Common myeloid progenitor, CD34-positive (primary cell): ENCODE measurements at regions not wholly inside any gene's neighbourhood (a gene's known extent, or its start where the extent isn't known, plus 50 kb on each side); places are given as distances from the start of the nearest gene placed in this dataset.

Experiments used
- CTCF ChIA-PET: fragments of 350-600 bp; sonication (Branson Sonifier 250); formaldehyde crosslinking; loops from one replicate; lab custom pipeline; 2021; ENCODE audit warnings: antibody characterized with exemption; lab: Charles Lee
- POLR2A ChIA-PET: fragments of 350-600 bp; sonication (Branson Sonifier 250); formaldehyde crosslinking; loops from one replicate; lab custom pipeline; 2021; ENCODE audit warnings: antibody characterized with exemption; lab: Charles Lee
- DNase-seq, 3 donors: peaks; one replicate each; pipeline versions ENCODE4 v3.0.0 to v3.0.0-alpha.2; 2013
- H3K27ac ChIP-seq, 2 experiments: 1 replicate in 1 of 2; 2 replicates in 1 of 2; pipeline ENCODE4 v1.7.0; 2013; ENCODE audit warnings: inconsistent platforms in 2 of 2, low read length in 2 of 2, mild to moderate bottlenecking in 2 of 2, low read depth in 1 of 2, moderate library complexity in 1 of 2; ENCODE audit not compliant: severe bottlenecking in 2 of 2, insufficient read depth in 1 of 2, poor library complexity in 1 of 2
- H3K27me3 ChIP-seq, 5 experiments: replicated peaks in 2 of 5; 1 replicate in 3 of 5; 2 replicates in 2 of 5; pipeline versions ENCODE4 v1.6.1 to v1.7.0; 2013; ENCODE audit warnings: low read length in 4 of 5, mild to moderate bottlenecking in 2 of 5, moderate library complexity in 2 of 5, inconsistent platforms in 1 of 5; ENCODE audit not compliant: insufficient read depth in 5 of 5, control insufficient read depth in 4 of 5
- H3K36me3 ChIP-seq, 4 experiments: 1 replicate in 2 of 4; 2 replicates in 2 of 4; pipeline versions ENCODE4 v1.6.1 to v1.7.0; 2013; ENCODE audit warnings: low read length in 3 of 4, control low read depth in 1 of 4, mild to moderate bottlenecking in 1 of 4; ENCODE audit not compliant: control insufficient read depth in 4 of 4, insufficient read depth in 4 of 4
- H3K4me1 ChIP-seq, 4 experiments: 1 replicate in 3 of 4; 2 replicates in 1 of 4; pipeline versions ENCODE4 v1.6.1 to v1.7.1; 2013; ENCODE audit warnings: low read length in 3 of 4, mild to moderate bottlenecking in 3 of 4, control low read depth in 1 of 4, inconsistent platforms in 1 of 4, moderate library complexity in 1 of 4; ENCODE audit not compliant: control insufficient read depth in 4 of 4, insufficient read depth in 4 of 4; ENCODE audit errors: control extremely low read depth in 1 of 4
- H3K4me3 ChIP-seq, 7 experiments: 1 replicate in 4 of 7; 2 replicates in 3 of 7; pipeline versions ENCODE4 v1.5.1 to v1.7.0; 2013; ENCODE audit warnings: mild to moderate bottlenecking in 7 of 7, low read length in 6 of 7, moderate library complexity in 6 of 7, inconsistent platforms in 2 of 7, low read depth in 2 of 7, control low read depth in 1 of 7; ENCODE audit not compliant: insufficient read depth in 4 of 7, control insufficient read depth in 1 of 7; ENCODE audit errors: extremely low read depth in 1 of 7
- H3K9me3 ChIP-seq, 5 experiments: 1 replicate in 4 of 5; 2 replicates in 1 of 5; pipeline versions ENCODE4 v1.6.1 to v1.7.1; 2013; ENCODE audit warnings: low read length in 4 of 5, mild to moderate bottlenecking in 2 of 5, inconsistent platforms in 1 of 5, low read depth in 1 of 5, moderate library complexity in 1 of 5; ENCODE audit not compliant: control insufficient read depth in 4 of 5, insufficient read depth in 2 of 5; ENCODE audit errors: control extremely low read depth in 1 of 5
- whole genome bisulfite sequencing: methylation state at CpG from one replicate; pipeline ENCODE4 v1.1.5; 2013; ENCODE audit not compliant: insufficient coverage; 5-methylcytosine and 5-hydroxymethylcytosine counted together

- Histone ChIP-seq H3K4me3 (no peak overlapping the region), H3K27me3 (peaks cover 0 to 2% (median 0%) of the 10 kb centered on the region in 5 experiments), H3K27ac (no peak overlapping the region), H3K36me3 (no peaks in the 10 kb centered on the region), H3K4me1 (no peaks in the 10 kb centered on the region), H3K9me3 (peaks cover 0 to 3% (median 0%) of the 10 kb centered on the region in 5 experiments)
- 90% methylated on average over 3 of the region's 6 CpGs for WGBS
- ChIA-PET CTCF (no interaction called here), POLR2A (no interaction called here)
- DNase-seq, result no peak
These were observed 1003.3 kb downstream of the TBC1D22A start for GRCh38 chr22:47765757-47766156.

- Histone ChIP-seq H3K36me3 (no peaks in the 10 kb centered on the region), H3K27ac (no peak overlapping the region), H3K4me1 (no peaks in the 10 kb centered on the region), H3K9me3 (peaks cover 0 to 6% (median 0%) of the 10 kb centered on the region in 5 experiments), H3K27me3 (peaks cover 0 to 2% (median 0%) of the 10 kb centered on the region in 5 experiments), H3K4me3 (no peak overlapping the region)
- CTCF ChIA-PET, result no interaction called here
- POLR2A ChIA-PET, result no interaction called here
- WGBS, result 97% methylated on average over 3 of the region's 3 CpGs
- DNase-seq, result no peak
These were observed 999.7 kb downstream of the TBC1D22A start for GRCh38 chr22:47762141-47762540.

GRCh38 chr22:47759909-47760308 is 997.5 kb downstream of the TBC1D22A start:
- CTCF ChIA-PET, result interaction anchor here (2.2 kb wide), 1 partner anchor 18 kb away, joined by 6 read pairs; no protein-coding TSS in a partner anchor
- Histone ChIP-seq H3K36me3 (no peaks in the 10 kb centered on the region), H3K4me3 (no peak overlapping the region), H3K9me3 (peaks cover 0 to 4% (median 0%) of the 10 kb centered on the region in 5 experiments), H3K27ac (no peak overlapping the region), H3K4me1 (no peaks in the 10 kb centered on the region), H3K27me3 (peaks cover 0 to 2% (median 0%) of the 10 kb centered on the region in 5 experiments)
- WGBS, result 67% methylated on average over 2 of the region's 3 CpGs
- no peak for DNase-seq
- POLR2A ChIA-PET, result no interaction called here

- H3K27me3 ChIP-seq, result peaks cover 0 to 5% (median 2%) of the 10 kb centered on the region in 5 experiments
- POLR2A ChIA-PET, result no interaction called here
- no CpG with 5 or more reads among the region's 3 CpGs for WGBS
- no peak overlapping the region for H3K27ac ChIP-seq
- peaks cover 0 to 8% (median 0%) of the 10 kb centered on the region in 5 experiments for H3K9me3 ChIP-seq
- H3K4me3 ChIP-seq, result no peak overlapping the region
- CTCF ChIA-PET, result interaction anchor here (2.2 kb wide), 1 partner anchor 16 kb away, joined by 6 read pairs; no protein-coding TSS in a partner anchor
- no peaks in the 10 kb centered on the region for H3K4me1 ChIP-seq
- no peaks in the 10 kb centered on the region for H3K36me3 ChIP-seq
- no peak for DNase-seq
These were observed 995.3 kb downstream of the TBC1D22A start for GRCh38 chr22:47757741-47758140.

GRCh38 chr22:47750086-47750485 is 987.6 kb downstream of the TBC1D22A start:
- Histone ChIP-seq H3K36me3 (no peaks in the 10 kb centered on the region), H3K27me3 (peaks cover 0 to 28% (median 5%) of the 10 kb centered on the region in 5 experiments), H3K27ac (no peak overlapping the region), H3K4me3 (no peak overlapping the region), H3K4me1 (no peaks in the 10 kb centered on the region), H3K9me3 (peaks cover 0 to 4% (median 0%) of the 10 kb centered on the region in 5 experiments)
- CTCF ChIA-PET, result no interaction called here
- no peak for DNase-seq
- POLR2A ChIA-PET, result no interaction called here
- 90% methylated on average over 1 of the region's 3 CpGs for WGBS

GRCh38 chr22:47748957-47749356 is 986.5 kb downstream of the TBC1D22A start:
- peaks cover 0 to 4% (median 0%) of the 10 kb centered on the region in 5 experiments for H3K9me3 ChIP-seq
- ChIA-PET POLR2A (no interaction called here), CTCF (no interaction called here)
- H3K4me1 ChIP-seq, result no peaks in the 10 kb centered on the region
- no peak overlapping the region for H3K27ac ChIP-seq
- no peak for DNase-seq
- H3K4me3 ChIP-seq, result no peak overlapping the region
- 92% methylated on average over 10 of the region's 11 CpGs for WGBS
- peaks cover 0 to 28% (median 5%) of the 10 kb centered on the region in 5 experiments for H3K27me3 ChIP-seq
- H3K36me3 ChIP-seq, result no peaks in the 10 kb centered on the region

GRCh38 chr22:47748271-47748670 is 985.8 kb downstream of the TBC1D22A start:
- H3K27ac ChIP-seq, result no peak overlapping the region
- DNase-seq, result no peak
- peaks cover 0 to 24% (median 3%) of the 10 kb centered on the region in 5 experiments for H3K27me3 ChIP-seq
- ChIA-PET POLR2A (no interaction called here), CTCF (no interaction called here)
- H3K9me3 ChIP-seq, result peaks cover 0 to 3% (median 0%) of the 10 kb centered on the region in 5 experiments
- WGBS, result 60% methylated on average over 5 of the region's 6 CpGs
- no peaks in the 10 kb centered on the region for H3K4me1 ChIP-seq
- no peak overlapping the region for H3K4me3 ChIP-seq
- H3K36me3 ChIP-seq, result no peaks in the 10 kb centered on the region
